OCI-LY1 (cell line): ENCODE measurements at regions not wholly inside any gene's neighbourhood (a gene's known extent, or its start where the extent isn't known, plus 50 kb on each side); places are given as distances from the start of the nearest gene placed in this dataset.

Experiments
- H2AFZ ChIP-seq: fragments of 200-600 bp; sonication (generic), shearing (Covaris generic); 2 replicates; pipeline ENCODE4 v1.6.0; 2014; ENCODE audit warnings: antibody characterized with exemption, mild to moderate bottlenecking, low read length
- H3F3A ChIP-seq: fragments of 200-600 bp; sonication (generic), shearing (Covaris generic); 2 replicates; pipeline ENCODE4 v1.6.0; 2014; ENCODE audit warnings: mild to moderate bottlenecking, antibody characterized with exemption, low read length, moderate library complexity; ENCODE audit not compliant: insufficient read depth
- H3K27ac ChIP-seq: fragments of 200-600 bp; sonication (generic); 2 replicates; pipeline ENCODE4 v1.5.1; 2014; ENCODE audit warnings: low read length, mixed run types, mild to moderate bottlenecking, low read depth; ENCODE audit not compliant: poor library complexity, severe bottlenecking
- H3K27me3 ChIP-seq: fragments of 200-600 bp; sonication (generic); 2 replicates; pipeline ENCODE4 v1.6.0; 2014; ENCODE audit warnings: antibody characterized with exemption, mild to moderate bottlenecking, low read length, moderate library complexity; ENCODE audit not compliant: insufficient read depth
- H3K36me3 ChIP-seq: fragments of 200-600 bp; sonication (generic); 2 replicates; pipeline ENCODE4 v1.6.1; 2014; ENCODE audit warnings: mild to moderate bottlenecking, antibody characterized with exemption, low read length, moderate library complexity, mixed read lengths; ENCODE audit not compliant: insufficient read depth
- H3K4me1 ChIP-seq: fragments of 200-600 bp; sonication (generic); 2 replicates; pipeline ENCODE4 v1.5.1; 2014; ENCODE audit warnings: mild to moderate bottlenecking, low read length, moderate library complexity; ENCODE audit not compliant: insufficient read depth, severe bottlenecking
- H3K4me2 ChIP-seq: fragments of 200-600 bp; sonication (generic), shearing (Covaris generic); 2 replicates; pipeline ENCODE4 v1.6.1; 2014; ENCODE audit warnings: low read length
- H3K4me3 ChIP-seq: fragments of 200-600 bp; sonication (generic); 2 replicates; pipeline ENCODE4 v1.5.1; 2014; ENCODE audit warnings: low read length, low read depth, mild to moderate bottlenecking, mixed read lengths; ENCODE audit not compliant: poor library complexity, severe bottlenecking
- H3K79me2 ChIP-seq: fragments of 200-600 bp; shearing (Covaris generic); 2 replicates; pipeline ENCODE4 v1.6.1; 2016; ENCODE audit warnings: mixed run types, low read length, mixed read lengths; ENCODE audit not compliant: insufficient read depth
- H3K9ac ChIP-seq: fragments of 200-600 bp; sonication (generic), shearing (Covaris generic); 2 replicates; pipeline ENCODE4 v1.6.1; 2014; ENCODE audit warnings: mild to moderate bottlenecking, low read length, mixed read lengths
- H3K9me2 ChIP-seq: fragments of 200-600 bp; sonication (generic), shearing (Covaris generic); 2 replicates; pipeline ENCODE4 v1.6.1; 2014; ENCODE audit warnings: low read depth, mild to moderate bottlenecking, low read length, mixed read lengths
- H3K9me3 ChIP-seq: fragments of 200-600 bp; shearing (Covaris generic); 2 replicates; pipeline ENCODE4 v1.6.1; 2014; ENCODE audit warnings: low read length, mixed read lengths
- H4K20me1 ChIP-seq: fragments of 200-600 bp; sonication (generic), shearing (Covaris generic); 2 replicates; pipeline ENCODE4 v1.6.0; 2016; ENCODE audit warnings: mild to moderate bottlenecking, low read length; ENCODE audit not compliant: insufficient read depth
- CTCF ChIP-seq: fragments of 200-600 bp; sonication (generic), shearing (Covaris generic); IDR thresholded peaks from 2 replicates; pipeline ENCODE4 v1.5.1; 2017; ENCODE audit warnings: mild to moderate bottlenecking, antibody characterized with exemption, low read length, moderate library complexity, mixed read lengths
- EZH2 ChIP-seq: fragments of 200-600 bp; sonication (generic), shearing (Covaris generic); IDR thresholded peaks from 2 replicates; pipeline ENCODE4 v1.8.0; 2017; ENCODE audit warnings: borderline replicate concordance, mixed run types, mild to moderate bottlenecking, antibody characterized with exemption, low read length, moderate library complexity, mixed read lengths

GRCh38 chr11:109799604-109800003, 293.6 kb upstream of the ZC3H12C start:
- no peaks in the 10 kb centered on the region for H3K4me1 ChIP-seq
- H3K36me3 ChIP-seq: no peaks in the 10 kb centered on the region
- H3K4me2 ChIP-seq: no peak overlapping the region
- H3F3A ChIP-seq: no peaks in the 10 kb centered on the region
- no peaks in the 10 kb centered on the region for H3K9me2 ChIP-seq
- H3K27ac ChIP-seq: no peak overlapping the region
- no peak overlapping the region for H3K9ac ChIP-seq
- H3K79me2 ChIP-seq: no peaks in the 10 kb centered on the region
- H3K4me3 ChIP-seq: no peak overlapping the region
- no peaks in the 10 kb centered on the region for H3K9me3 ChIP-seq
- no peaks in the 10 kb centered on the region for H4K20me1 ChIP-seq
- no peak for TF ChIP-seq EZH2
- no peak overlapping the region for H2AFZ ChIP-seq
- H3K27me3 ChIP-seq: no peaks in the 10 kb centered on the region

GRCh38 chr11:109804911-109805310, 288.3 kb upstream of the ZC3H12C start:
- no peaks in the 10 kb centered on the region for H3K79me2 ChIP-seq
- H3K9me3 ChIP-seq: no peaks in the 10 kb centered on the region
- H3K9ac ChIP-seq: no peak overlapping the region
- H3K4me1 ChIP-seq: no peaks in the 10 kb centered on the region
- H3K27me3 ChIP-seq: no peaks in the 10 kb centered on the region
- no peaks in the 10 kb centered on the region for H3F3A ChIP-seq
- H3K9me2 ChIP-seq: no peaks in the 10 kb centered on the region
- H2AFZ ChIP-seq: no peak overlapping the region
- H4K20me1 ChIP-seq: no peaks in the 10 kb centered on the region
- H3K27ac ChIP-seq: no peak overlapping the region
- H3K4me3 ChIP-seq: no peak overlapping the region
- H3K4me2 ChIP-seq: no peak overlapping the region
- no peaks in the 10 kb centered on the region for H3K36me3 ChIP-seq
- TF ChIP-seq CTCF: no peak
- no peak for TF ChIP-seq EZH2

GRCh38 chr11:109806205-109806604, 287.0 kb upstream of the ZC3H12C start:
- no peak for TF ChIP-seq EZH2
- no peak for TF ChIP-seq CTCF
- Histone ChIP-seq H3K9me2 (no peaks in the 10 kb centered on the region), H3F3A (no peaks in the 10 kb centered on the region)

GRCh38 chr11:109808569-109808968, 284.6 kb upstream of the ZC3H12C start:
- H2AFZ ChIP-seq: no peak overlapping the region
- no peak overlapping the region for H3K4me3 ChIP-seq
- no peak overlapping the region for H3K9ac ChIP-seq
- no peaks in the 10 kb centered on the region for H3K27me3 ChIP-seq
- no peaks in the 10 kb centered on the region for H3K79me2 ChIP-seq
- H4K20me1 ChIP-seq: no peaks in the 10 kb centered on the region
- TF ChIP-seq CTCF (no peak), EZH2 (no peak)
- H3K27ac ChIP-seq: no peak overlapping the region
- no peaks in the 10 kb centered on the region for H3F3A ChIP-seq
- H3K36me3 ChIP-seq: no peaks in the 10 kb centered on the region
- H3K9me2 ChIP-seq: no peaks in the 10 kb centered on the region
- no peaks in the 10 kb centered on the region for H3K4me1 ChIP-seq
- no peak overlapping the region for H3K4me2 ChIP-seq
- H3K9me3 ChIP-seq: no peaks in the 10 kb centered on the region

More at GRCh38 chr11:109806205-109806604, 287.0 kb upstream of the ZC3H12C start:
- H3K27me3 ChIP-seq: no peaks in the 10 kb centered on the region
- no peak overlapping the region for H3K4me2 ChIP-seq
- no peaks in the 10 kb centered on the region for H3K79me2 ChIP-seq
- no peaks in the 10 kb centered on the region for H3K9me3 ChIP-seq
- no peaks in the 10 kb centered on the region for H3K4me1 ChIP-seq
- H3K4me3 ChIP-seq: no peak overlapping the region
- no peak overlapping the region for H3K27ac ChIP-seq
- H4K20me1 ChIP-seq: no peaks in the 10 kb centered on the region
- no peaks in the 10 kb centered on the region for H3K36me3 ChIP-seq
- no peak overlapping the region for H3K9ac ChIP-seq
- H2AFZ ChIP-seq: no peak overlapping the region
